SK-N-SH (cell line): ENCODE measurements at regions not wholly inside any gene's neighbourhood (a gene's known extent, or its start where the extent isn't known, plus 50 kb on each side); places are given as distances from the start of the nearest gene placed in this dataset.

Experiments used
- CTCF ChIA-PET: fragments of 300-600, 350-600 bp; formaldehyde crosslinking; extraction: SDS; loops from one replicate; lab custom pipeline; 2021; lab: Yijun Ruan, JAX
- POLR2A ChIA-PET: fragments of 350-600 bp; sonication (Branson Sonifier 250); formaldehyde crosslinking; extraction: SDS; loops from one replicate; lab custom pipeline; 2020; ENCODE audit warnings: antibody characterized with exemption, inconsistent platforms; lab: Yijun Ruan, JAX
- DNase-seq: peaks from one replicate; pipeline ENCODE4 v3.0.0; 2012
- H2AFZ ChIP-seq: fragments of 200-600 bp; sonication (generic); 2 replicates; pipeline ENCODE4 v1.8.1; 2016; ENCODE audit warnings: antibody characterized with exemption, mild to moderate bottlenecking, low read depth
- H3F3A ChIP-seq: fragments of 200-600 bp; sonication (generic); replicated peaks from 2 replicates; pipeline ENCODE3; 2016; ENCODE audit warnings: antibody characterized with exemption, mild to moderate bottlenecking; ENCODE audit not compliant: insufficient read depth
- H3K27ac ChIP-seq, 2 experiments: fragments of 200-500 bp in 1 of 2; fragments of 200-600 bp in 1 of 2; sonication (Bioruptor generic) in 1 of 2; sonication (generic), shearing (Covaris generic) in 1 of 2; 2 replicates each; pipeline versions ENCODE4 v1.5.1 to v1.6.1; 2014 to 2016; ENCODE audit warnings: low read depth in 2 of 2, inconsistent platforms in 1 of 2, low read length in 1 of 2, mild to moderate bottlenecking in 1 of 2, mixed read lengths in 1 of 2
- H3K27me3 ChIP-seq: fragments of 200-600 bp; sonication (generic), shearing (Covaris generic); 2 replicates; pipeline ENCODE4 v1.6.1; 2016; ENCODE audit warnings: mixed run types; ENCODE audit not compliant: insufficient read depth
- H3K36me3 ChIP-seq, 2 experiments: fragments of 200-500 bp in 1 of 2; fragments of 200-600 bp in 1 of 2; sonication (Bioruptor generic) in 1 of 2; sonication (generic) in 1 of 2; replicated peaks in 1 of 2; 2 replicates each; pipeline versions ENCODE3 to v1.5.1; 2014 to 2016; ENCODE audit warnings: low read length in 1 of 2, mild to moderate bottlenecking in 1 of 2; ENCODE audit not compliant: insufficient read depth in 2 of 2, control insufficient read depth in 1 of 2
- H3K4me1 ChIP-seq, 2 experiments: fragments of 200-500 bp in 1 of 2; fragments of 200-600 bp in 1 of 2; sonication (Bioruptor generic) in 1 of 2; sonication (generic), shearing (Covaris generic) in 1 of 2; 2 replicates each; pipeline versions ENCODE4 v1.5.1 to v1.6.1; 2014 to 2016; ENCODE audit warnings: low read depth in 1 of 2, low read length in 1 of 2, mixed run types in 1 of 2; ENCODE audit not compliant: insufficient read depth in 2 of 2, control insufficient read depth in 1 of 2
- H3K4me2 ChIP-seq: fragments of 200-600 bp; sonication (generic), shearing (Covaris generic); 2 replicates; pipeline ENCODE4 v1.6.1; 2017; ENCODE audit warnings: mixed run types
- H3K4me3 ChIP-seq, 2 experiments: fragments of 200-500 bp in 1 of 2; fragments of 200-600 bp in 1 of 2; sonication (Bioruptor generic) in 1 of 2; sonication (generic), shearing (Covaris generic) in 1 of 2; 2 replicates each; pipeline versions ENCODE4 v1.5.1 to v1.8.1; 2014 to 2016; ENCODE audit warnings: low read depth in 2 of 2, inconsistent platforms in 1 of 2, low read length in 1 of 2, mild to moderate bottlenecking in 1 of 2, mixed read lengths in 1 of 2, moderate library complexity in 1 of 2
- H3K79me2 ChIP-seq: fragments of 200-600 bp; sonication (generic); 2 replicates; pipeline ENCODE4 v1.8.1; 2017; ENCODE audit warnings: mild to moderate bottlenecking; ENCODE audit not compliant: insufficient read depth
- H3K9ac ChIP-seq: fragments of 200-600 bp; sonication (generic); 2 replicates; pipeline ENCODE4 v1.6.1; 2017; ENCODE audit warnings: mixed run types
- H3K9me2 ChIP-seq: fragments of 200-600 bp; sonication (generic); 2 replicates; pipeline ENCODE4 v1.6.1; 2017; ENCODE audit warnings: mixed run types
- H3K9me3 ChIP-seq: fragments of 200-600 bp; sonication (generic); 2 replicates; pipeline ENCODE4 v1.6.1; 2017; ENCODE audit warnings: mixed run types, mild to moderate bottlenecking, moderate library complexity
- H4K20me1 ChIP-seq: fragments of 200-600 bp; sonication (generic); 2 replicates; pipeline ENCODE4 v1.6.1; 2017; ENCODE audit warnings: mild to moderate bottlenecking, mixed run types; ENCODE audit not compliant: insufficient read depth
- RCOR1 ChIP-seq: fragments of 150-350 bp; IDR thresholded peaks from 2 replicates; pipeline ENCODE4 v1.6.1; 2017; ENCODE audit warnings: antibody characterized with exemption, low read length
- WGBS: methylation state at CpG from one replicate; pipeline ENCODE4 v1.1.6; 2017; ENCODE audit warnings: low lambda C conversion rate; 5-methylcytosine and 5-hydroxymethylcytosine counted together

GRCh38 chr17:37796076-37796475 is 51.2 kb upstream of the HNF1B start:
- ChIA-PET CTCF (interaction anchor here (1.7 kb wide), 1 partner anchor 30 kb away, joined by 3 read pairs; no protein-coding TSS in a partner anchor), POLR2A (no interaction called here)
- no peaks in the 10 kb centered on the region for H3F3A ChIP-seq
- H3K9me3 ChIP-seq: no peaks in the 10 kb centered on the region
- H3K36me3 ChIP-seq: no peaks in the 10 kb centered on the region
- H3K79me2 ChIP-seq: no peaks in the 10 kb centered on the region
- no peak overlapping the region for H3K27ac ChIP-seq
- no peak for DNase-seq
- no peaks in the 10 kb centered on the region for H3K27me3 ChIP-seq
- 57% methylated on average over 7 of the region's 8 CpGs for WGBS
- TF ChIP-seq RCOR1: no peak
- H2AFZ ChIP-seq: no peak overlapping the region
- H4K20me1 ChIP-seq: no peaks in the 10 kb centered on the region
- H3K4me3 ChIP-seq: no peak overlapping the region
- H3K9ac ChIP-seq: no peak overlapping the region
- no peak overlapping the region for H3K4me2 ChIP-seq
- no peaks in the 10 kb centered on the region for H3K4me1 ChIP-seq
- no peaks in the 10 kb centered on the region for H3K9me2 ChIP-seq
